NB4 (cell line): ENCODE measurements at regions not wholly inside any gene's neighbourhood (a gene's known extent, or its start where the extent isn't known, plus 50 kb on each side); places are given as distances from the start of the nearest gene placed in this dataset.

ENCODE experiments used
- CTCF ChIP-seq: IDR thresholded peaks from one replicate; pipeline ENCODE4 v1.5.1; 2012; ENCODE audit warnings: low read depth, low read length
- POLR2A ChIP-seq: IDR thresholded peaks from 2 replicates; pipeline ENCODE4 v1.6.1; 2011; ENCODE audit warnings: mild to moderate bottlenecking; ENCODE audit not compliant: insufficient read length; ENCODE audit errors: extremely low read depth

DNA sequence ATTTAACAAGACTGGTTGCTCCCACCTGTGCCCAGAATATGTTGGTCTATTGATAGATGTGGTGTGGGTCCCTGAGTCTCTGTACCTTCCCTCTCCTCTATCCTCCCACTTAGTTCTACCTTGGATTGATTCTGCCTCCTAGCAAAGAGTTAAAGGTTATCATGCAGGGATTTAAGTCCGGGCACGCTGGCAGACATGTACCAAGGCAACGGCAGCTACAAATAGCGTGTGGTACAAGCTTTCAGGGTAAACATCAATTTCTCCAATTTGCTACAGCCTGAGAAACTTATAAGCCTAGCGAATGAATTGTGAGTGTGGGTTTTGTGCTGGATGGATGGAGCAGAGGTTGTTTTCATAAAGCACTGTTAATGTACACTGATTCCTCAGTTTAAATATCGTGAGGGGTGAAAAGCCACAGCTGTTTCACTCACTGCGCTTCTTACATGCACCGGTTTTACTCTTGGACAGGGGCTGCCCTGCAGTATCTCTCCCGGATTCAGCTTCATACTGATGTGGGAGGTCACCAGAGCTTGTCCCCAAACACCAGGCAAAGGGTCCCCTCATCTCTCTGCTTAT, 289.8 kb downstream of the ICOS start:
- TF ChIP-seq CTCF = no peak
- no peak for TF ChIP-seq POLR2A
